GM18951 (cell line): ENCODE measurements at regions not wholly inside any gene's neighbourhood (a gene's known extent, or its start where the extent isn't known, plus 50 kb on each side); places are given as distances from the start of the nearest gene placed in this dataset.

Experiments
- POLR2A ChIP-seq: IDR thresholded peaks from 4 replicates; pipeline ENCODE4 v1.6.1; 2011; ENCODE audit warnings: mild to moderate bottlenecking; ENCODE audit not compliant: insufficient read length, insufficient read depth; ENCODE audit errors: extremely low read depth
- in situ Hi-C: fragments of 300-500 bp; cut with MboI; formaldehyde crosslinking; loops from one replicate; pipeline ENCODE4 v1.12.0; 2022; ENCODE audit warnings: low sequenced_read_pairs, mixed read lengths, inconsistent platforms; ENCODE audit not compliant: unreplicated experiment

GRCh38 chr1:87165177-87165576 lies 163.5 kb upstream of the LMO4 start:
- in situ Hi-C loops, result no loop called here
- TF ChIP-seq POLR2A, result no peak

- in situ Hi-C loops, result no loop called here
- no peak for TF ChIP-seq POLR2A
Observed at GRCh38 chr1:87167157-87167789, 161.4 kb upstream of the LMO4 start.

GRCh38 chr1:87167848-87168525 lies 160.7 kb upstream of the LMO4 start:
- in situ Hi-C loops, result no loop called here

GRCh38 chr1:87169263-87169910 lies 159.3 kb upstream of the LMO4 start:
- in situ Hi-C loops, result no loop called here
- no peak for TF ChIP-seq POLR2A

More at GRCh38 chr1:87167848-87168525, 160.7 kb upstream of the LMO4 start:
- TF ChIP-seq POLR2A, result no peak

GRCh38 chr1:87170157-87170556 lies 158.5 kb upstream of the LMO4 start:
- in situ Hi-C loops, result no loop called here
- no peak for TF ChIP-seq POLR2A

GRCh38 chr1:87170931-87171598 lies 157.6 kb upstream of the LMO4 start:
- TF ChIP-seq POLR2A, result no peak
- in situ Hi-C loops, result no loop called here

- TF ChIP-seq POLR2A, result no peak
- in situ Hi-C loops, result no loop called here
Observed at GRCh38 chr1:87173231-87173630, 155.4 kb upstream of the LMO4 start.

- in situ Hi-C loops, result no loop called here
Observed at GRCh38 chr1:87174724-87175245, 153.9 kb upstream of the LMO4 start.

GRCh38 chr1:87176087-87176486 lies 152.6 kb upstream of the LMO4 start:
- in situ Hi-C loops, result no loop called here
- no peak for TF ChIP-seq POLR2A

More at GRCh38 chr1:87174724-87175245, 153.9 kb upstream of the LMO4 start:
- TF ChIP-seq POLR2A, result no peak

GRCh38 chr1:87176514-87176913 lies 152.2 kb upstream of the LMO4 start:
- in situ Hi-C loops, result no loop called here
- no peak for TF ChIP-seq POLR2A

- in situ Hi-C loops, result no loop called here
- no peak for TF ChIP-seq POLR2A
Observed at GRCh38 chr1:87178441-87178840, 150.2 kb upstream of the LMO4 start.

- in situ Hi-C loops, result no loop called here
Observed at GRCh38 chr1:87179076-87179810, 149.4 kb upstream of the LMO4 start.

GRCh38 chr1:87179851-87180519 lies 148.7 kb upstream of the LMO4 start:
- in situ Hi-C loops, result no loop called here
- TF ChIP-seq POLR2A, result no peak

More at GRCh38 chr1:87179076-87179810, 149.4 kb upstream of the LMO4 start:
- no peak for TF ChIP-seq POLR2A
